GM23338 (cell line): ENCODE measurements at regions not wholly inside any gene's neighbourhood (a gene's known extent, or its start where the extent isn't known, plus 50 kb on each side); places are given as distances from the start of the nearest gene placed in this dataset.

ENCODE experiments used
- CREB1 ChIP-seq: fragments of 250-450 bp; sonication (Bioruptor Pico); IDR thresholded peaks from 2 replicates; pipeline ENCODE4 v1.5.0; 2020; ENCODE audit warnings: low read depth, mild to moderate bottlenecking, moderate library complexity
- CTCF ChIP-seq, 2 experiments: fragments of 200-600 bp in 1 of 2; sonication (generic) in 1 of 2; conservative IDR thresholded peaks; 2 replicates each; pipeline versions ENCODE4 v1.5.1 to v1.6.1; 2016 to 2017; ENCODE audit warnings: antibody characterized with exemption in 2 of 2, low read depth in 2 of 2, mild to moderate bottlenecking in 2 of 2, moderate library complexity in 1 of 2
- EZH2 ChIP-seq: fragments of 200-600 bp; sonication (generic); IDR thresholded peaks from one replicate; pipeline ENCODE4 v1.8.0; 2017; ENCODE audit warnings: antibody characterized with exemption, mild to moderate bottlenecking, low read depth; ENCODE audit not compliant: unreplicated experiment
- EZH2phosphoT487 ChIP-seq: fragments of 200-600 bp; sonication (generic); IDR thresholded peaks from one replicate; pipeline ENCODE4 v1.8.1; 2018; ENCODE audit warnings: antibody characterized with exemption; ENCODE audit not compliant: unreplicated experiment
- JUNB ChIP-seq: IDR thresholded peaks from one replicate; pipeline ENCODE4 v1.6.1; 2016; ENCODE audit warnings: antibody characterized with exemption; ENCODE audit not compliant: unreplicated experiment
- NANOG ChIP-seq: IDR thresholded peaks from 2 replicates; pipeline ENCODE4 v1.6.1; 2016; ENCODE audit warnings: antibody characterized with exemption, borderline replicate concordance
- POLR2AphosphoS5 ChIP-seq: IDR thresholded peaks from 2 replicates; pipeline ENCODE4 v1.6.1; 2016; ENCODE audit warnings: antibody characterized with exemption, low read depth
- REST ChIP-seq: IDR thresholded peaks from one replicate; pipeline ENCODE4 v1.6.1; 2018; ENCODE audit warnings: antibody characterized with exemption; ENCODE audit not compliant: unreplicated experiment

GRCh38 chr1:182246783-182247182 is 144.8 kb downstream of the GLUL start:
- TF ChIP-seq CREB1 (CRISPR knock-in tag) (no peak), CTCF (conservative IDR thresholded peaks at IDR 0.05; ENCODE audit: low read depth in 2 of 2) (no peak), EZH2phosphoT487 (no peak), POLR2AphosphoS5 (no peak), EZH2 (no peak), NANOG (no peak), JUNB (no peak), REST (no peak)
